ENCODE measurements at regions not wholly inside any gene's neighbourhood (a gene's known extent, or its start where the extent isn't known, plus 50 kb on each side); places are given as distances from the start of the nearest gene placed in this dataset.

DNA sequence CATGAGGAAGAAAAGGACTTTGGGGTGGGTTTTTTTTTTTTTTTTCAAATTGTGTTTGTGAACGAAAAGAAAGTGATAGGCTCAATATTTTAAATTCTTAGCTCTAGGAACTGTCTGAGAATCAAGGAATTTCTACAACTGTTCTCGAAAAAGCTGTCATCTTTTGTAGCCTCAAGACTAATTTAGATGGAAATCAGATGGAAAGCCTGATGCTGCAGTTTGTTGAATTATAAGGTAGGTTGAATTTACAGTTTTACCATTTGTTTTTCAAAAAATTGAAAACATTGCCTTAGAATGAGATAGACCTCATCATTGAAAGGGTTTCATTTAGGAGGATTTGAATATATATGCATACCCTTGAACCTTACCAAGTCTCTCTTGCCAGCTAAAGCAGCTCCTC, 109.3 kb upstream of the TRHDE start (continued):
- TF ChIP-seq, protein P1, sequence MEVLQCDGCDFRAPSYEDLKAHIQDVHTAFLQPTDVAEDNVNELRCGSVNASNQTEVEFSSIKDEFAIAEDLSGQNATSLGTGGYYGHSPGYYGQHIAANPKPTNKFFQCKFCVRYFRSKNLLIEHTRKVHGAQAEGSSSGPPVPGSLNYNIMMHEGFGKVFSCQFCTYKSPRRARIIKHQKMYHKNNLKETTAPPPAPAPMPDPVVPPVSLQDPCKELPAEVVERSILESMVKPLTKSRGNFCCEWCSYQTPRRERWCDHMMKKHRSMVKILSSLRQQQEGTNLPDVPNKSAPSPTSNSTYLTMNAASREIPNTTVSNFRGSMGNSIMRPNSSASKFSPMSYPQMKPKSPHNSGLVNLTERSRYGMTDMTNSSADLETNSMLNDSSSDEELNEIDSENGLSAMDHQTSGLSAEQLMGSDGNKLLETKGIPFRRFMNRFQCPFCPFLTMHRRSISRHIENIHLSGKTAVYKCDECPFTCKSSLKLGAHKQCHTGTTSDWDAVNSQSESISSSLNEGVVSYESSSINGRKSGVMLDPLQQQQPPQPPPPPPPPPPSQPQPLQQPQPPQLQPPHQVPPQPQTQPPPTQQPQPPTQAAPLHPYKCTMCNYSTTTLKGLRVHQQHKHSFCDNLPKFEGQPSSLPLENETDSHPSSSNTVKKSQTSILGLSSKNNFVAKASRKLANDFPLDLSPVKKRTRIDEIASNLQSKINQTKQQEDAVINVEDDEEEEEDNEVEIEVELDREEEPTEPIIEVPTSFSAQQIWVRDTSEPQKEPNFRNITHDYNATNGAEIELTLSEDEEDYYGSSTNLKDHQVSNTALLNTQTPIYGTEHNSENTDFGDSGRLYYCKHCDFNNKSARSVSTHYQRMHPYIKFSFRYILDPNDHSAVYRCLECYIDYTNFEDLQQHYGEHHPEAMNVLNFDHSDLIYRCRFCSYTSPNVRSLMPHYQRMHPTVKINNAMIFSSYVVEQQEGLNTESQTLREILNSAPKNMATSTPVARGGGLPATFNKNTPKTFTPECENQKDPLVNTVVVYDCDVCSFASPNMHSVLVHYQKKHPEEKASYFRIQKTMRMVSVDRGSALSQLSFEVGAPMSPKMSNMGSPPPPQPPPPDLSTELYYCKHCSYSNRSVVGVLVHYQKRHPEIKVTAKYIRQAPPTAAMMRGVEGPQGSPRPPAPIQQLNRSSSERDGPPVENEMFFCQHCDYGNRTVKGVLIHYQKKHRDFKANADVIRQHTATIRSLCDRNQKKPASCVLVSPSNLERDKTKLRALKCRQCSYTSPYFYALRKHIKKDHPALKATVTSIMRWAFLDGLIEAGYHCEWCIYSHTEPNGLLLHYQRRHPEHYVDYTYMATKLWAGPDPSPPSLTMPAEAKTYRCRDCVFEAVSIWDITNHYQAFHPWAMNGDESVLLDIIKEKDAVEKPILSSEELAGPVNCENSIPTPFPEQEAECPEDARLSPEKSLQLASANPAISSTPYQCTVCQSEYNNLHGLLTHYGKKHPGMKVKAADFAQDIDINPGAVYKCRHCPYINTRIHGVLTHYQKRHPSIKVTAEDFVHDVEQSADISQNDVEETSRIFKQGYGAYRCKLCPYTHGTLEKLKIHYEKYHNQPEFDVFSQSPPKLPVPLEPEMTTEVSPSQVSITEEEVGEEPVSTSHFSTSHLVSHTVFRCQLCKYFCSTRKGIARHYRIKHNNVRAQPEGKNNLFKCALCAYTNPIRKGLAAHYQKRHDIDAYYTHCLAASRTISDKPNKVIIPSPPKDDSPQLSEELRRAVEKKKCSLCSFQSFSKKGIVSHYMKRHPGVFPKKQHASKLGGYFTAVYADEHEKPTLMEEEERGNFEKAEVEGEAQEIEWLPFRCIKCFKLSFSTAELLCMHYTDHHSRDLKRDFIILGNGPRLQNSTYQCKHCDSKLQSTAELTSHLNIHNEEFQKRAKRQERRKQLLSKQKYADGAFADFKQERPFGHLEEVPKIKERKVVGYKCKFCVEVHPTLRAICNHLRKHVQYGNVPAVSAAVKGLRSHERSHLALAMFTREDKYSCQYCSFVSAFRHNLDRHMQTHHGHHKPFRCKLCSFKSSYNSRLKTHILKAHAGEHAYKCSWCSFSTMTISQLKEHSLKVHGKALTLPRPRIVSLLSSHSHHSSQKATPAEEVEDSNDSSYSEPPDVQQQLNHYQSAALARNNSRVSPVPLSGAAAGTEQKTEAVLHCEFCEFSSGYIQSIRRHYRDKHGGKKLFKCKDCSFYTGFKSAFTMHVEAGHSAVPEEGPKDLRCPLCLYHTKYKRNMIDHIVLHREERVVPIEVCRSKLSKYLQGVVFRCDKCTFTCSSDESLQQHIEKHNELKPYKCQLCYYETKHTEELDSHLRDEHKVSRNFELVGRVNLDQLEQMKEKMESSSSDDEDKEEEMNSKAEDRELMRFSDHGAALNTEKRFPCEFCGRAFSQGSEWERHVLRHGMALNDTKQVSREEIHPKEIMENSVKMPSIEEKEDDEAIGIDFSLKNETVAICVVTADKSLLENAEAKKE (CRISPR knock-in tag; IDR thresholded peaks at IDR 0.05), result no peak
- TF ChIP-seq, protein P2, sequence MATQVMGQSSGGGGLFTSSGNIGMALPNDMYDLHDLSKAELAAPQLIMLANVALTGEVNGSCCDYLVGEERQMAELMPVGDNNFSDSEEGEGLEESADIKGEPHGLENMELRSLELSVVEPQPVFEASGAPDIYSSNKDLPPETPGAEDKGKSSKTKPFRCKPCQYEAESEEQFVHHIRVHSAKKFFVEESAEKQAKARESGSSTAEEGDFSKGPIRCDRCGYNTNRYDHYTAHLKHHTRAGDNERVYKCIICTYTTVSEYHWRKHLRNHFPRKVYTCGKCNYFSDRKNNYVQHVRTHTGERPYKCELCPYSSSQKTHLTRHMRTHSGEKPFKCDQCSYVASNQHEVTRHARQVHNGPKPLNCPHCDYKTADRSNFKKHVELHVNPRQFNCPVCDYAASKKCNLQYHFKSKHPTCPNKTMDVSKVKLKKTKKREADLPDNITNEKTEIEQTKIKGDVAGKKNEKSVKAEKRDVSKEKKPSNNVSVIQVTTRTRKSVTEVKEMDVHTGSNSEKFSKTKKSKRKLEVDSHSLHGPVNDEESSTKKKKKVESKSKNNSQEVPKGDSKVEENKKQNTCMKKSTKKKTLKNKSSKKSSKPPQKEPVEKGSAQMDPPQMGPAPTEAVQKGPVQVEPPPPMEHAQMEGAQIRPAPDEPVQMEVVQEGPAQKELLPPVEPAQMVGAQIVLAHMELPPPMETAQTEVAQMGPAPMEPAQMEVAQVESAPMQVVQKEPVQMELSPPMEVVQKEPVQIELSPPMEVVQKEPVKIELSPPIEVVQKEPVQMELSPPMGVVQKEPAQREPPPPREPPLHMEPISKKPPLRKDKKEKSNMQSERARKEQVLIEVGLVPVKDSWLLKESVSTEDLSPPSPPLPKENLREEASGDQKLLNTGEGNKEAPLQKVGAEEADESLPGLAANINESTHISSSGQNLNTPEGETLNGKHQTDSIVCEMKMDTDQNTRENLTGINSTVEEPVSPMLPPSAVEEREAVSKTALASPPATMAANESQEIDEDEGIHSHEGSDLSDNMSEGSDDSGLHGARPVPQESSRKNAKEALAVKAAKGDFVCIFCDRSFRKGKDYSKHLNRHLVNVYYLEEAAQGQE (IDR thresholded peaks at IDR 0.05; ENCODE audit: unreplicated experiment), result no peak

DNA sequence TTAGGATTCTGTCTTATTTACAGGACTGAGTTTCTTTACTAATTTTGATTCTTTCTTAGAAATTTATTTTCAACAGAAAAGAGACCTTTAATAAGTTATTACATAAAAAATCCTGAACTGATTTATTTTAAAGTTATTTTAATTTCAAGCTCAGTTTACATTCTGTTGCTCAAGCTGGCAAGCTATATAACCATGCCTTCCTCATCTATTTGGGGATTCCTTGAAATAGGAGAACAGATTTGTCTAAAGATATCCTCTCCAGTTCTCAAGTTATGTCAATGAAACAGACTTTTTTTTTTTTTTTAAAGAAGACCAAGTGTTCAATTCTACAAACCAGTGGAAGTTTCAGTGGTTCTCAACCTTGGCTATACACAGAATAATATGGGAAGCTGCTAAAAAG, 103.3 kb upstream of the TRHDE start:
- no peaks in the 10 kb centered on the region; the same call in 1 of the 2 replicates for H3K9me2 ChIP-seq (ENCODE audit: insufficient read depth)
- Mint-ChIP-seq H3K4me3 (no peak overlapping the region), H3K4me1 (no peaks in the 10 kb centered on the region), H3K27ac (no peak overlapping the region), H3K36me3 (ENCODE audit: low read depth) (no peaks in the 10 kb centered on the region), H3K9me3 (no peaks in the 10 kb centered on the region), H3K27me3 (ENCODE audit: insufficient read depth, low read depth, poor library complexity) (no peaks in the 10 kb centered on the region)
- no peaks in the 10 kb centered on the region for H4K20me1 ChIP-seq (replicated peaks; ENCODE audit: insufficient read depth)
- no peak overlapping the region for H2AFZ ChIP-seq
- no peaks in the 10 kb centered on the region for H3K79me2 ChIP-seq (replicated peaks; ENCODE audit: insufficient read depth)
- no peak overlapping the region for H3K4me3 ChIP-seq
- H3K4me1 ChIP-seq (ENCODE audit: insufficient read depth), result no peaks in the 10 kb centered on the region
- ATAC-seq, result no peak
- no peak overlapping the region for H3K27ac ChIP-seq (ENCODE audit: low read depth)
- no peaks in the 10 kb centered on the region for H3F3A ChIP-seq (replicated peaks; ENCODE audit: low read depth)
- DNase-seq (ENCODE audit: low spot score), result no peak
- H3K36me3 ChIP-seq (ENCODE audit: insufficient read depth), result no peaks in the 10 kb centered on the region
- H3K4me2 ChIP-seq, result no peak overlapping the region
- no peaks in the 10 kb centered on the region for H3K27me3 ChIP-seq (ENCODE audit: insufficient read depth)
- TF ChIP-seq, protein P3, sequence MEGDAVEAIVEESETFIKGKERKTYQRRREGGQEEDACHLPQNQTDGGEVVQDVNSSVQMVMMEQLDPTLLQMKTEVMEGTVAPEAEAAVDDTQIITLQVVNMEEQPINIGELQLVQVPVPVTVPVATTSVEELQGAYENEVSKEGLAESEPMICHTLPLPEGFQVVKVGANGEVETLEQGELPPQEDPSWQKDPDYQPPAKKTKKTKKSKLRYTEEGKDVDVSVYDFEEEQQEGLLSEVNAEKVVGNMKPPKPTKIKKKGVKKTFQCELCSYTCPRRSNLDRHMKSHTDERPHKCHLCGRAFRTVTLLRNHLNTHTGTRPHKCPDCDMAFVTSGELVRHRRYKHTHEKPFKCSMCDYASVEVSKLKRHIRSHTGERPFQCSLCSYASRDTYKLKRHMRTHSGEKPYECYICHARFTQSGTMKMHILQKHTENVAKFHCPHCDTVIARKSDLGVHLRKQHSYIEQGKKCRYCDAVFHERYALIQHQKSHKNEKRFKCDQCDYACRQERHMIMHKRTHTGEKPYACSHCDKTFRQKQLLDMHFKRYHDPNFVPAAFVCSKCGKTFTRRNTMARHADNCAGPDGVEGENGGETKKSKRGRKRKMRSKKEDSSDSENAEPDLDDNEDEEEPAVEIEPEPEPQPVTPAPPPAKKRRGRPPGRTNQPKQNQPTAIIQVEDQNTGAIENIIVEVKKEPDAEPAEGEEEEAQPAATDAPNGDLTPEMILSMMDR (conservative IDR thresholded peaks at IDR 0.05; ENCODE audit: low read depth in 2 of 2), result no peak
- TF ChIP-seq, protein P4, sequence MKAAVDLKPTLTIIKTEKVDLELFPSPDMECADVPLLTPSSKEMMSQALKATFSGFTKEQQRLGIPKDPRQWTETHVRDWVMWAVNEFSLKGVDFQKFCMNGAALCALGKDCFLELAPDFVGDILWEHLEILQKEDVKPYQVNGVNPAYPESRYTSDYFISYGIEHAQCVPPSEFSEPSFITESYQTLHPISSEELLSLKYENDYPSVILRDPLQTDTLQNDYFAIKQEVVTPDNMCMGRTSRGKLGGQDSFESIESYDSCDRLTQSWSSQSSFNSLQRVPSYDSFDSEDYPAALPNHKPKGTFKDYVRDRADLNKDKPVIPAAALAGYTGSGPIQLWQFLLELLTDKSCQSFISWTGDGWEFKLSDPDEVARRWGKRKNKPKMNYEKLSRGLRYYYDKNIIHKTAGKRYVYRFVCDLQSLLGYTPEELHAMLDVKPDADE (IDR thresholded peaks at IDR 0.05), result no peak
- TF ChIP-seq EZH2 (IDR thresholded peaks at IDR 0.05; ENCODE audit: low read depth, unreplicated experiment) (no peak), ZNF331 (CRISPR knock-in tag; IDR thresholded peaks at IDR 0.05; ENCODE audit: low read depth) (no peak), POLR2AphosphoS5 (IDR thresholded peaks at IDR 0.05; ENCODE audit: low read depth) (no peak), STAT1 (IDR thresholded peaks at IDR 0.05; ENCODE audit: unreplicated experiment) (no peak), CREB1 (CRISPR knock-in tag; IDR thresholded peaks at IDR 0.05; ENCODE audit: low read depth) (no peak), ZNF114 (CRISPR knock-in tag; IDR thresholded peaks at IDR 0.05) (no peak)

Measured in GM23338 (cell line).